HCT116 (cell line): ENCODE measurements at regions not wholly inside any gene's neighbourhood (a gene's known extent, or its start where the extent isn't known, plus 50 kb on each side); places are given as distances from the start of the nearest gene placed in this dataset.
"Not testable (repeated sequence)": the region's sequence is repeated elsewhere in the genome, so short reads cannot be mapped to it uniquely, and the experiment has no call there.

Experiments used
- ATAC-seq: fragments of 200-7000 bp; cut with Tn5 transposase; 2 replicates; pipeline ENCODE4 v1.9.1; 2020; ENCODE audit warnings: mild to moderate bottlenecking, moderate library complexity
- BruUV-seq: library from RNA; stranded (reverse); fragments of 400-500 nt; replicated peaks from 2 replicates; lab custom pipeline; 2021; lab: Mats Ljungman, UMichigan
- CTCF ChIA-PET: fragments of 300-600 bp; sonication (Branson Sonifier 250); formaldehyde crosslinking; loops from one replicate; lab custom pipeline; 2021; ENCODE audit warnings: antibody characterized with exemption; lab: Charles Lee
- POLR2A ChIA-PET: fragments of 300-600, 350-600 bp; sonication (Branson Sonifier 250); formaldehyde crosslinking; loops from one replicate; lab custom pipeline; 2021; ENCODE audit warnings: antibody characterized with exemption; lab: Charles Lee
- RAD21 ChIA-PET, 2 experiments: fragments of 300-600 bp; sonication (Branson Sonifier 250); formaldehyde crosslinking; loops; one replicate each; lab custom pipeline; 2023; ENCODE audit warnings: low total read pairs in 2 of 2; ENCODE audit not compliant: uncharacterized antibody in 2 of 2, unreplicated experiment in 2 of 2, low non-redundant PET in 1 of 2; lab: Charles Lee
- DNase-seq: peaks from one replicate; pipeline ENCODE4 v3.0.0-alpha.2; 2010; ENCODE audit warnings: low read depth, low spot score
- H2AFZ ChIP-seq: fragments of 200-600 bp; shearing (Covaris generic), sonication (generic); 2 replicates; pipeline ENCODE4 v1.6.1; 2017; ENCODE audit warnings: low read depth, mixed run types, mixed read lengths, antibody characterized with exemption, low read length; ENCODE audit not compliant: poor library complexity, severe bottlenecking
- H3K27ac ChIP-seq: 2 replicates; pipeline ENCODE4 v1.5.1; 2012; ENCODE audit warnings: low read depth, low read length
- H3K27me3 ChIP-seq: fragments of 200-600 bp; sonication (generic); 2 replicates; pipeline ENCODE4 v1.6.1; 2016; ENCODE audit warnings: mixed run types, low read length, mixed read lengths; ENCODE audit not compliant: insufficient read depth
- H3K36me3 ChIP-seq, 2 experiments: fragments of 200-500 bp in 1 of 2; fragments of 200-600 bp in 1 of 2; sonication (Bioruptor generic) in 1 of 2; sonication (generic) in 1 of 2; 2 replicates each; pipeline versions ENCODE4 v1.5.1 to v1.6.1; 2014 to 2016; ENCODE audit warnings: low read length in 2 of 2, inconsistent platforms in 1 of 2, mixed read lengths in 1 of 2, mixed run types in 1 of 2; ENCODE audit not compliant: insufficient read depth in 2 of 2, control insufficient read depth in 1 of 2
- H3K4me1 ChIP-seq, 2 experiments: fragments of 200-600 bp in 1 of 2; sonication (generic) in 1 of 2; 2 replicates each; pipeline versions ENCODE4 v1.5.1 to v1.6.1; 2012 to 2017; ENCODE audit warnings: low read length in 2 of 2, inconsistent platforms in 1 of 2, mild to moderate bottlenecking in 1 of 2, mixed read lengths in 1 of 2, mixed run types in 1 of 2, moderate library complexity in 1 of 2; ENCODE audit not compliant: insufficient read depth in 2 of 2, control insufficient read depth in 1 of 2
- H3K4me2 ChIP-seq: fragments of 200-600 bp; sonication (generic); 2 replicates; pipeline ENCODE4 v1.6.1; 2017; ENCODE audit warnings: mixed run types, low read length, mixed read lengths
- H3K4me3 ChIP-seq, 2 experiments: fragments of 200-600 bp in 1 of 2; sonication (generic) in 1 of 2; replicated peaks in 1 of 2; 2 replicates each; pipeline ENCODE4 v1.5.1; 2011 to 2016; ENCODE audit warnings: low read length in 2 of 2, control low read depth in 1 of 2, low read depth in 1 of 2, mild to moderate bottlenecking in 1 of 2, mixed read lengths in 1 of 2, mixed run types in 1 of 2
- H3K79me2 ChIP-seq: fragments of 200-600 bp; sonication (generic); 2 replicates; pipeline ENCODE4 v1.6.1; 2017; ENCODE audit warnings: mild to moderate bottlenecking, mixed run types, low read length, moderate library complexity, mixed read lengths; ENCODE audit not compliant: insufficient read depth
- H3K9ac ChIP-seq: fragments of 200-600 bp; sonication (generic); 2 replicates; pipeline ENCODE4 v1.6.1; 2016; ENCODE audit warnings: low read length, mixed read lengths
- H3K9me2 ChIP-seq: fragments of 200-600 bp; sonication (generic), shearing (Covaris generic); 2 replicates; pipeline ENCODE4 v1.6.1; 2017; ENCODE audit warnings: mixed run types, mild to moderate bottlenecking, moderate library complexity; ENCODE audit not compliant: insufficient read depth
- H3K9me3 ChIP-seq, 2 experiments: fragments of 200-500 bp in 1 of 2; fragments of 200-600 bp in 1 of 2; sonication (Bioruptor generic) in 1 of 2; sonication (generic) in 1 of 2; 2 replicates each; pipeline ENCODE4 v1.6.1; 2014 to 2017; ENCODE audit warnings: low read length in 2 of 2, mixed read lengths in 2 of 2, inconsistent platforms in 1 of 2, low read depth in 1 of 2, mild to moderate bottlenecking in 1 of 2, mixed run types in 1 of 2, moderate library complexity in 1 of 2; ENCODE audit not compliant: control insufficient read depth in 1 of 2, insufficient read depth in 1 of 2
- H4K20me1 ChIP-seq: fragments of 200-600 bp; sonication (generic), shearing (Covaris generic); 2 replicates; pipeline ENCODE4 v1.6.1; 2017; ENCODE audit warnings: mixed run types, mild to moderate bottlenecking, moderate library complexity; ENCODE audit not compliant: insufficient read depth
- ATF3 ChIP-seq: IDR thresholded peaks from 2 replicates; pipeline ENCODE4 v1.6.1; 2012
- EZH2 ChIP-seq: fragments of 200-600 bp; sonication (generic); IDR thresholded peaks from 2 replicates; pipeline ENCODE4 v1.6.1; 2017; ENCODE audit warnings: antibody characterized with exemption, mixed run types
- EZH2phosphoT487 ChIP-seq: fragments of 200-600 bp; IDR thresholded peaks from 2 replicates; pipeline ENCODE4 v1.6.1; 2018; ENCODE audit warnings: antibody characterized with exemption, borderline replicate concordance
- FOSL1 ChIP-seq: IDR thresholded peaks from 2 replicates; pipeline ENCODE4 v1.6.1; 2012; ENCODE audit warnings: low read depth
- POLR2A ChIP-seq: IDR thresholded peaks from 2 replicates; pipeline ENCODE4 v1.7.0; 2011; ENCODE audit warnings: borderline replicate concordance; ENCODE audit not compliant: insufficient read depth, insufficient read length; ENCODE audit errors: extremely low read depth
- RAD21 ChIP-seq: IDR thresholded peaks from 2 replicates; pipeline ENCODE4 v1.6.1; 2012; ENCODE audit warnings: low read depth, mild to moderate bottlenecking
- SP1 ChIP-seq: IDR thresholded peaks from 2 replicates; pipeline ENCODE4 v1.6.1; 2012; ENCODE audit warnings: low read depth
- TCF7L2 ChIP-seq: IDR thresholded peaks from 2 replicates; pipeline ENCODE4 v1.7.0; 2011; ENCODE audit warnings: borderline replicate concordance, inconsistent platforms; ENCODE audit not compliant: insufficient read depth, insufficient read length; ENCODE audit errors: extremely low read depth
- YY1 ChIP-seq: IDR thresholded peaks from 2 replicates; pipeline ENCODE4 v1.6.1; 2011; ENCODE audit warnings: low read length, low read depth, moderate library complexity, mild to moderate bottlenecking; ENCODE audit not compliant: insufficient replicate concordance; ENCODE audit errors: extremely low read depth
- ZNF274 ChIP-seq: fragments of 200-500 bp; sonication (Bioruptor generic); IDR thresholded peaks from 2 replicates; pipeline ENCODE4 v1.6.1; 2014; ENCODE audit warnings: mild to moderate bottlenecking, low read depth, low read length, inconsistent platforms
- intact Hi-C: fragments of 100-400 bp; cut with micrococcal nuclease; formaldehyde crosslinking; loops from 2 replicates; pipeline ENCODE4 v1.10.0; 2022
- TF ChIP-seq, protein P1 (sequence below): IDR thresholded peaks from 2 replicates; pipeline ENCODE4 v1.6.1; 2012

- TF ChIP-seq YY1 (no peak), TCF7L2 (no peak), ZNF274 (no peak), RAD21 (no peak)
These were observed 367.7 kb downstream of the CGGBP1 start (continued) for GRCh38 chr3:87691109-87691508.

DNA sequence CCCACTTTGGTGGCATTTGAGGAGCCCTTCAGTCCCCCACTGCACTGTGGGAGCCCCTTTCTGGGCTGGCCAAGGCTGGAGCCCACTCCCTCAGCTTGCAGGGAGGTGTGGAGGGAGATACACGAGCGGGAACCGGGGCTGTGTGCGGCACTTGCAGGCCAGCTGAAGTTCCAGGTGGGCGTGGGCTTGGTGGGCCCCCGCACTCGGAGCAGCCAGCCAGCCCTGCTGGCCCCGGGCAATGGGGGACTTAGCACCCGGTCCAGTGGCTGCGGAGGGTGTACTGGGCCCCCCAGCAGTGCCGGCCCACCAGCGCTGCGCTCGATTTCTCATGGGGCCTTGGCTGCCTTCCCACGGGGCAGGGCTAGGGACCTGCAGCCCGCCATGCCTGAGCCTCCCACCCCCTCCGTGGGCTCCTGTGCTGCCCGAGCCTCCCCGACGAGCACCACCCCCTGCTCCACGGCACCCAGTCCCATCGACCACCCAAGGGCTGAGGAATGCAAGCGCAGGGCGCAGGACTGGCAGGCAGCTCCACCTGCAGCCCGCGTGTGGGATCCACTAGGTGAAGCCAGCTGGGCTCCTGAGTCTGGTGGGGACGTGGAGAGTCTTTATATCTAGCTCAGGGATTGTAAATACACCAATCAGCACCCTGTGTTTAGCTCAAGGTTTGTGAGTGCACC is 379.7 kb downstream of the CGGBP1 start:
- H3K9me2 ChIP-seq, DNase-seq, intact Hi-C loops, BruUV-seq, H3K9me3 ChIP-seq, H4K20me1 ChIP-seq, H3K4me2 ChIP-seq, POLR2A ChIA-PET, CTCF ChIA-PET, H3K4me3 ChIP-seq, H3K4me1 ChIP-seq, RAD21 ChIA-PET, H3K79me2 ChIP-seq, H3K27ac ChIP-seq, H2AFZ ChIP-seq, H3K27me3 ChIP-seq, H3K9ac ChIP-seq, ATAC-seq, H3K36me3 ChIP-seq: not testable (repeated sequence)

DNA sequence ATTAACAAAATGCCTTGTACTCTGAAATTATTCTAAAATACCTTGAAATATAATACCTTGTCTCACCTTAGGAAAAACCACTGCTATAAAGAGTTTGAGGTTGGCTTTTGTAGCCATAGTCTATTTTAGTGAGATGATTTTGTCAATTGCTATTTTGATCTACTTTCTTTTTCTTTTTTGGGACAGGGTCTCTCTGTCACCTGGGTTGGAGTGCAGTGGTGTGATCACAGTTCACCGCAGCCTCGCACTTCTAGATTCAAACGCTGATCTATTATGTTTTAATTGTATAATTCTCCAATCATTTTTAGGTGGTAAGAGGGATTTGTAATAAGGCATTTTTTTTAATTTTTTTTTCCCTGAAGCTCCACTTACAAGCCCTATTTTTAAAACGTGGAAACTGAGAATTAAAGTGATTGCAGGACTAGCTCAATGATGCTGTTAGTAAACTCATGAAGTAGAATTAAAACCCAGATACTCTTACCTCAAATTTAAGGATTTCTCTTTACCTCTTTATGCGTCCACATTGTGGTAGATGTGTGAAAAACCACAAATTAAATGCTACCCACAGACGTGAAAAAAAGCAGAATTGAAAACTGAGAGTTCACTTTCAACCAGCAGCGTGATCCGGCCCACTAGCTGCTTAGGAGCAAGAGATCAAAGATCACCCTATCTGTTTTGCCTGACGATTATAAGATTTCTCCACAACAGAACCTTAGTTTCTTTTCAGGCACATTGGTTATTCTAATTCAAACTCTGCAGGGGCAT is 384.2 kb downstream of the CGGBP1 start:
- Histone ChIP-seq H3K9me3 (no peaks in the 10 kb centered on the region), H2AFZ (no peak overlapping the region), H3K27ac (no peak overlapping the region), H4K20me1 (no peaks in the 10 kb centered on the region), H3K4me2 (no peak overlapping the region), H3K9ac (no peak overlapping the region), H3K4me1 (no peaks in the 10 kb centered on the region), H3K4me3 (no peak overlapping the region), H3K9me2 (no peaks in the 10 kb centered on the region), H3K27me3 (no peaks in the 10 kb centered on the region), H3K36me3 (no peaks in the 10 kb centered on the region), H3K79me2 (no peaks in the 10 kb centered on the region)
- ChIA-PET POLR2A (no interaction called here), RAD21 (no interaction called here), CTCF (no interaction called here)
- no peak for DNase-seq
- no peak for ATAC-seq
- TF ChIP-seq EZH2phosphoT487 (no peak), ATF3 (no peak), YY1 (no peak), EZH2 (no peak), FOSL1 (no peak), TCF7L2 (no peak), SP1 (no peak), POLR2A (no peak)
- TF ChIP-seq, protein P1, sequence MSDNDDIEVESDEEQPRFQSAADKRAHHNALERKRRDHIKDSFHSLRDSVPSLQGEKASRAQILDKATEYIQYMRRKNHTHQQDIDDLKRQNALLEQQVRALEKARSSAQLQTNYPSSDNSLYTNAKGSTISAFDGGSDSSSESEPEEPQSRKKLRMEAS = no peak
- BruUV-seq = no TSS peak
- intact Hi-C loops = no loop called here
